ENCODE measurements at regions not wholly inside any gene's neighbourhood (a gene's known extent, or its start where the extent isn't known, plus 50 kb on each side); places are given as distances from the start of the nearest gene placed in this dataset.

DNA sequence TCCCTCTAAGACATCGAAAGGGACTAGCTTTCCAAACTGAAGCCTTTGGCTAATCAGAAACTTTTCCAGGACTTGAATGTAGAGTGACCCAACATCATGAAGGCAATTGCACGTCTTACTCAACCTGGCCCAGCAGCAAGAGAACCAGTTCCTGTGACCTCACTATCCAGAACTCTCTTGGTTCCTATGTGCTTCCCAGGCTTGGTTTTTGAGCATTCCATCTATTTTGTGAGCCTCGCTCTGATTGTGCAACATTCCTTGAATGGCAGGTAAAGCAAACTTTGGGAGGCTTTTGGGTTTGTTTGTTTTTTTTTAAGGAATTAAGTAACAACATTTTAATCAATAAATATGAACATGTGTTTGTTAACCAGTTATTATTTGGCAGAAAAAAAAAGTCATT, 183.6 kb upstream of the EGLN3 start:
- no peak for TF ChIP-seq CTCF (IDR thresholded peaks at IDR 0.05)
- no peak for TF ChIP-seq POLR2A (IDR thresholded peaks at IDR 0.05)

All from heart left ventricle (tissue), 13 donors.